Left ventricle myocardium inferior (tissue), 1 donor: ENCODE measurements at regions not wholly inside any gene's neighbourhood (a gene's known extent, or its start where the extent isn't known, plus 50 kb on each side); places are given as distances from the start of the nearest gene placed in this dataset.

ENCODE experiments used
- DNase-seq: peaks from one replicate; pipeline ENCODE4 v3.0.0-alpha.2; 2020
- H3K27ac ChIP-seq: fragments of 200-600 bp; replicated peaks from 2 replicates; pipeline ENCODE4 v1.8.0; 2021
- H3K27me3 ChIP-seq: fragments of 200-600 bp; 2 replicates; pipeline ENCODE4 v1.8.0; 2021; ENCODE audit warnings: low read depth
- H3K36me3 ChIP-seq: fragments of 200-600 bp; 2 replicates; pipeline ENCODE4 v1.8.0; 2021
- H3K4me1 ChIP-seq: fragments of 200-600 bp; 2 replicates; pipeline ENCODE4 v1.8.0; 2021
- H3K4me3 ChIP-seq: fragments of 200-600 bp; 2 replicates; pipeline ENCODE4 v1.8.0; 2021; ENCODE audit warnings: mild to moderate bottlenecking, moderate library complexity
- H3K9me3 ChIP-seq: fragments of 200-600 bp; replicated peaks from 2 replicates; pipeline ENCODE4 v1.8.0; 2021
- CTCF ChIP-seq: fragments of 200-600 bp; IDR thresholded peaks from 2 replicates; pipeline ENCODE4 v1.8.0; 2021; ENCODE audit warnings: antibody characterized with exemption, mild to moderate bottlenecking, borderline replicate concordance
- intact Hi-C: fragments of 100-400 bp; cut with micrococcal nuclease; formaldehyde crosslinking; loops from one replicate; pipeline ENCODE4 v1.11.0; 2022
- donor health status: DM: no; HTN: yes; CAD: no; lungs with severe emphysema.

GRCh38 chr16:76882105-76882504, 308.9 kb upstream of the MON1B start:
- TF ChIP-seq CTCF = no peak
- no peak overlapping the region for H3K27ac ChIP-seq
- H3K36me3 ChIP-seq = no peaks in the 10 kb centered on the region
- no peaks in the 10 kb centered on the region for H3K9me3 ChIP-seq
- intact Hi-C loops = no loop called here
- no peak overlapping the region for H3K4me3 ChIP-seq
- no peaks in the 10 kb centered on the region for H3K27me3 ChIP-seq
- no peak for DNase-seq
- no peaks in the 10 kb centered on the region for H3K4me1 ChIP-seq

- no peak for TF ChIP-seq CTCF
- Histone ChIP-seq H3K36me3 (no peaks in the 10 kb centered on the region), H3K9me3 (no peaks in the 10 kb centered on the region), H3K27me3 (no peaks in the 10 kb centered on the region), H3K27ac (no peak overlapping the region), H3K4me1 (no peaks in the 10 kb centered on the region), H3K4me3 (no peak overlapping the region)
- DNase-seq = no peak
- intact Hi-C loops = no loop called here
These were observed 307.9 kb upstream of the MON1B start for GRCh38 chr16:76883076-76883475.

GRCh38 chr16:76885776-76886537, 305.0 kb upstream of the MON1B start:
- H3K4me1 ChIP-seq = no peaks in the 10 kb centered on the region
- H3K9me3 ChIP-seq = no peaks in the 10 kb centered on the region
- H3K36me3 ChIP-seq = no peaks in the 10 kb centered on the region
- H3K27me3 ChIP-seq = no peaks in the 10 kb centered on the region
- no peak for DNase-seq
- intact Hi-C loops = no loop called here
- no peak for TF ChIP-seq CTCF
- H3K27ac ChIP-seq = no peak overlapping the region
- no peak overlapping the region for H3K4me3 ChIP-seq

- no peak overlapping the region for H3K4me3 ChIP-seq
- no peaks in the 10 kb centered on the region for H3K4me1 ChIP-seq
- no peak for DNase-seq
- TF ChIP-seq CTCF = no peak
- intact Hi-C loops = no loop called here
- H3K27me3 ChIP-seq = no peaks in the 10 kb centered on the region
- no peaks in the 10 kb centered on the region for H3K9me3 ChIP-seq
- no peak overlapping the region for H3K27ac ChIP-seq
- H3K36me3 ChIP-seq = no peaks in the 10 kb centered on the region
These were observed 293.2 kb upstream of the MON1B start for GRCh38 chr16:76897816-76898215.

GRCh38 chr16:76899767-76900166, 291.2 kb upstream of the MON1B start:
- Histone ChIP-seq H3K4me1 (no peaks in the 10 kb centered on the region), H3K4me3 (no peak overlapping the region), H3K27ac (no peak overlapping the region), H3K9me3 (no peaks in the 10 kb centered on the region), H3K36me3 (no peaks in the 10 kb centered on the region), H3K27me3 (no peaks in the 10 kb centered on the region)
- DNase-seq = no peak
- no peak for TF ChIP-seq CTCF
- intact Hi-C loops = no loop called here
